Muscle layer of colon (tissue), 2 donors: ENCODE measurements at regions not wholly inside any gene's neighbourhood (a gene's known extent, or its start where the extent isn't known, plus 50 kb on each side); places are given as distances from the start of the nearest gene placed in this dataset.

Source experiments
- H3K27ac ChIP-seq: one replicate; pipeline ENCODE4 v1.7.0; 2013; ENCODE audit warnings: low read depth, mild to moderate bottlenecking, low read length, moderate library complexity
- H3K27me3 ChIP-seq, 2 donors: one replicate each; pipeline ENCODE4 v1.7.0; 2013; ENCODE audit warnings: low read length in 2 of 2, mild to moderate bottlenecking in 2 of 2; ENCODE audit not compliant: insufficient read depth in 2 of 2, control insufficient read depth in 1 of 2
- H3K36me3 ChIP-seq: one replicate; pipeline ENCODE4 v1.7.0; 2013; ENCODE audit warnings: mild to moderate bottlenecking, low read length; ENCODE audit not compliant: insufficient read depth
- H3K4me1 ChIP-seq: one replicate; pipeline ENCODE4 v1.7.0; 2013; ENCODE audit warnings: mild to moderate bottlenecking, low read length; ENCODE audit not compliant: insufficient read depth
- H3K4me3 ChIP-seq, 2 donors: one replicate each; pipeline ENCODE4 v1.7.0; 2013; ENCODE audit warnings: low read length in 2 of 2, low read depth in 1 of 2, mild to moderate bottlenecking in 1 of 2, moderate library complexity in 1 of 2
- H3K9ac ChIP-seq: one replicate; pipeline ENCODE4 v1.7.0; 2013; ENCODE audit warnings: low read length
- H3K9me3 ChIP-seq: one replicate; pipeline ENCODE4 v1.7.0; 2013; ENCODE audit warnings: mild to moderate bottlenecking, low read length
- donor health status: abdominal sarcoma.
- donor health status: Adenocarcinoma of cecum.

- no peak overlapping the region for H3K4me3 ChIP-seq
- no peaks in the 10 kb centered on the region for H3K27me3 ChIP-seq
- no peak overlapping the region for H3K9ac ChIP-seq
- no peaks in the 10 kb centered on the region for H3K9me3 ChIP-seq
- no peak overlapping the region for H3K27ac ChIP-seq
- no peaks in the 10 kb centered on the region for H3K4me1 ChIP-seq
- H3K36me3 ChIP-seq, result no peaks in the 10 kb centered on the region
Measured at GRCh38 chr2:8290771-8291352, 391.0 kb upstream of the ID2 start.

GRCh38 chr2:8296306-8296705 lies 385.6 kb upstream of the ID2 start:
- no peaks in the 10 kb centered on the region for H3K9me3 ChIP-seq
- H3K36me3 ChIP-seq, result no peaks in the 10 kb centered on the region
- H3K27ac ChIP-seq, result no peak overlapping the region
- H3K9ac ChIP-seq, result no peak overlapping the region
- H3K4me1 ChIP-seq, result no peaks in the 10 kb centered on the region
- H3K4me3 ChIP-seq, result no peak overlapping the region
- H3K27me3 ChIP-seq, result no peaks in the 10 kb centered on the region

- no peaks in the 10 kb centered on the region for H3K9me3 ChIP-seq
- H3K4me1 ChIP-seq, result peaks cover 8% of the 10 kb centered on the region
- no peaks in the 10 kb centered on the region for H3K36me3 ChIP-seq
- H3K27me3 ChIP-seq, result no peaks in the 10 kb centered on the region
- no peak overlapping the region for H3K9ac ChIP-seq
- H3K4me3 ChIP-seq, result no peak overlapping the region
- no peak overlapping the region for H3K27ac ChIP-seq
Measured at GRCh38 chr2:8297376-8298231, 384.3 kb upstream of the ID2 start.

DNA sequence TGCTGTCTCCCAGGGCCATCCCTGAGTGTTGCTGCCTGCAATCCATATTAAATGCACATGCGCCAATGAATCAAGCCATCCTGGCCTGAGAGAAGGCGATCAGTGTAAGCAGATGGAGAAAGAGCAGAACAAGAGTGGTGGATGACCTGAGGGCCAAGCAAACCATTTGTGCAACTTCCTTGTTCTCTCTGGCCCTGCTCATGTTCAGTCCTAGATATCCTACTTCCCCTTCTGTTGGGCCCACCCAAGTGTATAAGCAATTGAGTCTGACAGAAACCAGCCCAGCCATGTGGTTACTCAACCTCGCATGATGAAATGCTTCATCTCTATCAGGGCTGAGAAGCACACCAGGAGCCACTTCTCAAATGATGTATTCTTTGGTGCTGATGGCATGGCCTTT lies 383.1 kb upstream of the ID2 start:
- no peak overlapping the region for H3K27ac ChIP-seq
- H3K4me1 ChIP-seq, result peaks cover 9% of the 10 kb centered on the region
- no peaks in the 10 kb centered on the region for H3K27me3 ChIP-seq
- H3K9me3 ChIP-seq, result no peaks in the 10 kb centered on the region
- no peak overlapping the region for H3K4me3 ChIP-seq
- no peak overlapping the region for H3K9ac ChIP-seq
- H3K36me3 ChIP-seq, result no peaks in the 10 kb centered on the region

GRCh38 chr2:8300216-8300615 lies 381.6 kb upstream of the ID2 start:
- no peak overlapping the region for H3K9ac ChIP-seq
- H3K27ac ChIP-seq, result no peak overlapping the region
- no peaks in the 10 kb centered on the region for H3K9me3 ChIP-seq
- no peaks in the 10 kb centered on the region for H3K36me3 ChIP-seq
- no peak overlapping the region for H3K4me3 ChIP-seq
- no peaks in the 10 kb centered on the region for H3K27me3 ChIP-seq
- H3K4me1 ChIP-seq, result peaks cover 10% of the 10 kb centered on the region

DNA sequence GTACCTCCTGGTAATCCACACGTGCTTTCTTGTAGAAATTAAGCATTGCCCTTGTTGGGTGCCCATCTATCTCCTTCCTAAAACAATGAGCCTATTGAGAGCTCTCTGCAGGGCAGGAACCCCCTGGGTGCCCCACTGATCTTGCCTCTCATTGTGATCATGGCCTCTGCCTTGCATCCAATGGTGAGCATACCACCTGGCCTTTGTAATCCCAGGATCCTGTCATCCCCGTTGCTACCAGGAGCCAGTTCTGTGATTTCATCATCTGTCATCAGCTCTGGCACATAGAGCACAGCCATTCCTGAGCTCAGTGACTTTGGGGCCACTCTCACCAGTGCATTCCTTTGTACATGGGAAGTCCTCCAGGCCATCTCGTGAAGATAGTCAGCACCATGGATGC lies 381.0 kb upstream of the ID2 start:
- H3K4me1 ChIP-seq, result peaks cover 17% of the 10 kb centered on the region
- H3K27ac ChIP-seq, result no peak overlapping the region
- no peaks in the 10 kb centered on the region for H3K9me3 ChIP-seq

DNA sequence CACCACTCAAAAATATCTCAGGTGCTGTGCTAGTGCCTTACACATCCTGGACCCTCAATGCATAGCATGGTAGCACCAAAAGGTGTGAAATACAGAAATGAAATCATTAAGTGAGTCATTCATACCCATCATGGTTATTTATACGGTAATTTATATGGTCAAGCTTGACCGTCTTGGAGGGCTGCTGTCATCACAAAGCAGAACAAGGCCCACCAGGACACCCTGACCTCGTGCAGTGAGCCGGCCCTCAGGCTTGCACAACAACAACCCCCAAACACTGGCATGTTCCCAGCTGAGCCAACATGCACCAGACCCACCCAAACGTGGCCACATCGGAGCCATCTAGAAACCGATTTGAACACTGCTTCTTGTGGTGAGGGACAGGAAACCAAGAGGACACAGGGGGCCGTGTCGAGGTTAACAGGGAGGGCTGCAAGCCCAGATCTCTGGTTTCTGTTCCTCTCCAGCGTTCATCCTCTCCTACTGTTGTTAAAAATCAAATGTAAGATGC lies 378.5 kb upstream of the ID2 start:
- Histone ChIP-seq H3K36me3 (no peaks in the 10 kb centered on the region), H3K27me3 (no peaks in the 10 kb centered on the region), H3K9ac (no peak overlapping the region), H3K4me3 (no peak overlapping the region), H3K9me3 (no peaks in the 10 kb centered on the region), H3K27ac (no peak overlapping the region), H3K4me1 (peaks cover 26% of the 10 kb centered on the region)

More for the DNA sequence above, 381.0 kb upstream of the ID2 start:
- no peak overlapping the region for H3K9ac ChIP-seq
- no peak overlapping the region for H3K4me3 ChIP-seq
- no peaks in the 10 kb centered on the region for H3K27me3 ChIP-seq
- H3K36me3 ChIP-seq, result no peaks in the 10 kb centered on the region

GRCh38 chr2:8304821-8305766 lies 376.8 kb upstream of the ID2 start:
- H3K36me3 ChIP-seq, result no peaks in the 10 kb centered on the region
- no peak overlapping the region for H3K4me3 ChIP-seq
- no peaks in the 10 kb centered on the region for H3K27me3 ChIP-seq
- H3K4me1 ChIP-seq, result peaks cover 26% of the 10 kb centered on the region
- no peak overlapping the region for H3K27ac ChIP-seq
- H3K9ac ChIP-seq, result no peak overlapping the region
- no peaks in the 10 kb centered on the region for H3K9me3 ChIP-seq

GRCh38 chr2:8306530-8307351 lies 375.1 kb upstream of the ID2 start:
- H3K4me1 ChIP-seq, result peaks cover 26% of the 10 kb centered on the region
- peak overlapping the region; percentile 38 for H3K27ac ChIP-seq
- no peaks in the 10 kb centered on the region for H3K27me3 ChIP-seq
- H3K9me3 ChIP-seq, result no peaks in the 10 kb centered on the region
- H3K4me3 ChIP-seq, result no peak overlapping the region
- H3K36me3 ChIP-seq, result no peaks in the 10 kb centered on the region
- no peak overlapping the region for H3K9ac ChIP-seq

- Histone ChIP-seq H3K27me3 (no peaks in the 10 kb centered on the region), H3K36me3 (no peaks in the 10 kb centered on the region), H3K9ac (no peak overlapping the region), H3K27ac (no peak overlapping the region), H3K4me3 (no peak overlapping the region), H3K9me3 (no peaks in the 10 kb centered on the region), H3K4me1 (peaks cover 17% of the 10 kb centered on the region)
Measured at GRCh38 chr2:8307606-8308180, 374.2 kb upstream of the ID2 start.
